DND-41 (cell line): ENCODE measurements at regions not wholly inside any gene's neighbourhood (a gene's known extent, or its start where the extent isn't known, plus 50 kb on each side); places are given as distances from the start of the nearest gene placed in this dataset.

Source experiments
- ATAC-seq: fragments of 200-7000 bp; cut with Tn5 transposase; 3 replicates; pipeline ENCODE4 v1.9.1; 2021; ENCODE audit warnings: low read depth; ENCODE audit not compliant: insufficient read depth
- DNase-seq: peaks from one replicate; pipeline ENCODE4 v3.0.0-alpha.2; 2020
- H2AFZ ChIP-seq: 2 replicates; pipeline ENCODE4 v1.6.0; 2012; ENCODE audit warnings: low read depth, low read length
- H3K27ac ChIP-seq: 2 replicates; pipeline ENCODE4 v1.5.1; 2012; ENCODE audit warnings: low read length, inconsistent platforms
- H3K27me3 ChIP-seq: fragments of 200-600 bp; sonication (generic); 2 replicates; pipeline ENCODE4 v1.6.0; 2012; ENCODE audit warnings: low read length, mild to moderate bottlenecking, inconsistent platforms; ENCODE audit not compliant: insufficient read depth, poor library complexity
- H3K36me3 ChIP-seq: 2 replicates; pipeline ENCODE4 v1.5.1; 2012; ENCODE audit warnings: low read length, inconsistent platforms; ENCODE audit not compliant: insufficient read depth
- H3K4me1 ChIP-seq: 2 replicates; pipeline ENCODE4 v1.5.1; 2012; ENCODE audit warnings: mild to moderate bottlenecking, low read length; ENCODE audit not compliant: insufficient read depth
- H3K4me2 ChIP-seq: 2 replicates; pipeline ENCODE4 v1.6.0; 2012; ENCODE audit warnings: mild to moderate bottlenecking, moderate library complexity, low read length, inconsistent platforms; ENCODE audit not compliant: insufficient read depth
- H3K4me3 ChIP-seq, 2 experiments: fragments of 200-600 bp in 1 of 2; shearing (Covaris generic) in 1 of 2; 2 replicates each; pipeline ENCODE4 v1.5.1; 2012 to 2016; ENCODE audit warnings: inconsistent platforms in 2 of 2, low read length in 2 of 2, mild to moderate bottlenecking in 2 of 2, low read depth in 1 of 2, moderate library complexity in 1 of 2
- H3K79me2 ChIP-seq: 2 replicates; pipeline ENCODE4 v1.6.0; 2012; ENCODE audit warnings: low read length, inconsistent platforms; ENCODE audit not compliant: insufficient read depth
- H3K9ac ChIP-seq: 2 replicates; pipeline ENCODE4 v1.6.0; 2012; ENCODE audit warnings: low read depth, mild to moderate bottlenecking, inconsistent platforms, low read length, moderate library complexity
- H3K9me3 ChIP-seq: 2 replicates; pipeline ENCODE4 v1.5.1; 2012; ENCODE audit warnings: low read length, moderate library complexity, mild to moderate bottlenecking, inconsistent platforms; ENCODE audit not compliant: insufficient read depth, severe bottlenecking
- H4K20me1 ChIP-seq: 2 replicates; pipeline ENCODE4 v1.6.0; 2012; ENCODE audit warnings: low read length; ENCODE audit not compliant: insufficient read depth
- EZH2 ChIP-seq: IDR thresholded peaks from 3 replicates; pipeline ENCODE4 v1.6.1; 2012; ENCODE audit warnings: borderline replicate concordance, low read depth, mild to moderate bottlenecking, moderate library complexity, low read length, inconsistent platforms; ENCODE audit not compliant: severe bottlenecking
- TF ChIP-seq, protein P1 (sequence below): IDR thresholded peaks from 2 replicates; pipeline ENCODE4 v1.5.1; 2012; ENCODE audit warnings: borderline replicate concordance, low read length, moderate library complexity, mild to moderate bottlenecking; ENCODE audit not compliant: poor library complexity, severe bottlenecking; ENCODE audit errors: extremely low read depth

DNA sequence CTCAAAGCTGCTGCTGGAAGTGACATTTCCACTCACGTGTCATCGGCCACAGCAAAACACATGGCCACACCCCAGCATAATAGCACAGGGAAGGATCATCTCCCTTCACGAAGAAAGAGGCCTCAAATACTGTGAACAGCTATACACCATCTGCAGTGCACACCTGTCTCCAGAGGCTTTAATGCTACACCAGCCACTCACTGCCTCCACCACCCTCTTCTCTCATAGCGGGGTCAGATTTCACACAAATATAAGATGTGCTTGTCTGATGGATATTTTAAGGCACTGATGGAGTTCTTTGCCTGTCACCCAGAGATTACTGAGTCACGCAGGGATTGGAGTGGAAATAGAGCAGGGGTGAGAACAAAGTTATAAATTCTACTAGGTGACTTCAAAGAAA is 374.0 kb downstream of the ZNF516 start:
- H3K27me3 ChIP-seq = no peaks in the 10 kb centered on the region
- no peaks in the 10 kb centered on the region for H4K20me1 ChIP-seq
- no peaks in the 10 kb centered on the region for H3K36me3 ChIP-seq
- no peaks in the 10 kb centered on the region for H3K9me3 ChIP-seq
- no peak overlapping the region for H3K4me2 ChIP-seq
- H3K79me2 ChIP-seq = no peaks in the 10 kb centered on the region
- no peaks in the 10 kb centered on the region for H3K4me1 ChIP-seq
- TF ChIP-seq, protein P1, sequence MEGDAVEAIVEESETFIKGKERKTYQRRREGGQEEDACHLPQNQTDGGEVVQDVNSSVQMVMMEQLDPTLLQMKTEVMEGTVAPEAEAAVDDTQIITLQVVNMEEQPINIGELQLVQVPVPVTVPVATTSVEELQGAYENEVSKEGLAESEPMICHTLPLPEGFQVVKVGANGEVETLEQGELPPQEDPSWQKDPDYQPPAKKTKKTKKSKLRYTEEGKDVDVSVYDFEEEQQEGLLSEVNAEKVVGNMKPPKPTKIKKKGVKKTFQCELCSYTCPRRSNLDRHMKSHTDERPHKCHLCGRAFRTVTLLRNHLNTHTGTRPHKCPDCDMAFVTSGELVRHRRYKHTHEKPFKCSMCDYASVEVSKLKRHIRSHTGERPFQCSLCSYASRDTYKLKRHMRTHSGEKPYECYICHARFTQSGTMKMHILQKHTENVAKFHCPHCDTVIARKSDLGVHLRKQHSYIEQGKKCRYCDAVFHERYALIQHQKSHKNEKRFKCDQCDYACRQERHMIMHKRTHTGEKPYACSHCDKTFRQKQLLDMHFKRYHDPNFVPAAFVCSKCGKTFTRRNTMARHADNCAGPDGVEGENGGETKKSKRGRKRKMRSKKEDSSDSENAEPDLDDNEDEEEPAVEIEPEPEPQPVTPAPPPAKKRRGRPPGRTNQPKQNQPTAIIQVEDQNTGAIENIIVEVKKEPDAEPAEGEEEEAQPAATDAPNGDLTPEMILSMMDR = no peak
- no peak for TF ChIP-seq EZH2
- DNase-seq (no peak), ATAC-seq (no peak)
- no peak overlapping the region for H3K4me3 ChIP-seq
- no peak overlapping the region for H3K27ac ChIP-seq
- no peak overlapping the region for H3K9ac ChIP-seq
- H2AFZ ChIP-seq = no peak overlapping the region

DNA sequence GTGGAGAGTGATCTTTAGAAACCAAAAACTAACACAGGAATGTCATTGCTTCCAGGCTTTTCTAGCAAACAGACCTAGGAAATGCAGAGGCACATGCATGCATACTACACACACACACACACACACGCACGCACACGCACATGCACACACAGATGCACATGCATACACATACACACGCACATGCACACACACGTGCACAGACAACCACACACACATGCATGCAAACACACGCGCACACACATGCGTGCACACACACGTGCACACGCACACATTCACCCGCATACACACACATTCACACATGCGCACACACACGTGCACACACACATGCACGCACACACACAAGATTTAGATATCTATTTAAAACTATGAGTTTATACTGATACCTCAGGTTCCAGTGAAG is 379.5 kb downstream of the ZNF516 start:
- Histone ChIP-seq H3K27me3 (peaks cover 5% of the 10 kb centered on the region), H3K79me2 (no peaks in the 10 kb centered on the region), H3K4me3 (no peak overlapping the region), H2AFZ (no peak overlapping the region), H4K20me1 (no peaks in the 10 kb centered on the region), H3K9me3 (no peaks in the 10 kb centered on the region), H3K4me2 (no peak overlapping the region), H3K27ac (no peak overlapping the region), H3K9ac (no peak overlapping the region), H3K36me3 (no peaks in the 10 kb centered on the region), H3K4me1 (no peaks in the 10 kb centered on the region)
- TF ChIP-seq EZH2 = no peak
- TF ChIP-seq, protein P1 = no peak
- no peak for DNase-seq
- no peak for ATAC-seq

DNA sequence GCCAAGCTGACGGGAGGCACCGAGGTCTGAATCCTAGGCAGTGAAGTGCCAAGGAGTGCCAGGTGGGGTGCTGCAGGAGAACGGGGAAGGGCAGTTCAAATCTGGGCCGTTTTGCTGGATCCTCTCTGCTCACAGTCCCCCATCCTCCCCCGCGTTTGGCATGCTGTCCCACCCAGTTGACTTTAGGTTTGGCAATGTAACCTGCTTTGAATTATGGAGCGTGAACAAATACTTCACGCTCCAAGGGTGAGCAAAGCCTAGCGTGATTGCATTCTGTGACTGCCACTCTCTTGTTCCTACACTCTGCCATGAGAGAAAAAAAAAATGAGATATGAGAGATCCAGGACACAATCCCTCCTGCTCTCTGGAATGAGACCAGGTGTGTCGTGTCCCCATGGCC is 381.9 kb downstream of the ZNF516 start:
- Histone ChIP-seq H2AFZ (no peak overlapping the region), H3K4me1 (no peaks in the 10 kb centered on the region), H3K9ac (no peak overlapping the region), H3K9me3 (peaks cover 3% of the 10 kb centered on the region), H4K20me1 (no peaks in the 10 kb centered on the region), H3K4me3 (no peak overlapping the region), H3K27ac (no peak overlapping the region), H3K27me3 (peaks cover 5% of the 10 kb centered on the region), H3K4me2 (no peak overlapping the region), H3K36me3 (no peaks in the 10 kb centered on the region), H3K79me2 (no peaks in the 10 kb centered on the region)
- DNase-seq (no peak), ATAC-seq (no peak)
- TF ChIP-seq EZH2 = no peak
- TF ChIP-seq, protein P1 = no peak

DNA sequence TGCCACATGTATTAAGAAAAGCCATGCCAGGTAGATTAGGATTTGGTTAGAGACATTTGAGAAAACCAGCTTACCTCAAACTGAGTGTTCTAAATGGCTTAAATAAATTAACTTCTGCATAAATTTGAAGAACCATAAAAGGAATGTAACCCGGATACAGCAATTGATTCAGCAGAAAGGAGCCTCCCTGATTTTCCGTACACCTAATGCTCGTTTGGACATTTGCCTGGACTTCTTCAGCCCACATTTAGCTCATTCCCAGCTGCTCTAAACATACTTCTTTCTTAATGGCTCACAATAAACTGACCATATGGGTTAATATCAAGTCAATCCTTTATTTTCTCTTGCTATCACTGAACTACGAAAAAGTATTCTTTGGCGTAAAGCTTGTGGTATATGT is 392.4 kb downstream of the ZNF516 start:
- no peaks in the 10 kb centered on the region for H3K36me3 ChIP-seq
- no peak overlapping the region for H3K4me2 ChIP-seq
- no peaks in the 10 kb centered on the region for H3K4me1 ChIP-seq
- no peak for DNase-seq
- no peak for ATAC-seq
- no peak overlapping the region for H3K4me3 ChIP-seq
- H3K27ac ChIP-seq = no peak overlapping the region
- H4K20me1 ChIP-seq = no peaks in the 10 kb centered on the region
- H3K9me3 ChIP-seq = no peaks in the 10 kb centered on the region
- H3K79me2 ChIP-seq = no peaks in the 10 kb centered on the region
- no peak overlapping the region for H2AFZ ChIP-seq
- no peaks in the 10 kb centered on the region for H3K27me3 ChIP-seq
- no peak overlapping the region for H3K9ac ChIP-seq
- TF ChIP-seq EZH2 = no peak
- TF ChIP-seq, protein P1 = no peak
